Activated naive CD8-positive, alpha-beta T cell treated with anti-CD3 and anti-CD28 coated beads, Interleukin-2, amount 50 U/mL, for 24 hours (primary cell): ENCODE measurements at regions not wholly inside any gene's neighbourhood (a gene's known extent, or its start where the extent isn't known, plus 50 kb on each side); places are given as distances from the start of the nearest gene placed in this dataset.

ENCODE experiments used
- ATAC-seq: fragments of 150-1000 bp; cut with Tn5 transposase; one replicate; pipeline ENCODE4 v1.10.0; 2021
- DNase-seq: peaks from one replicate; pipeline ENCODE4 v3.0.0; 2021
- H3K27ac Mint-ChIP-seq: one replicate; pipeline ENCODE4 v1.8.0; 2021; ENCODE audit warnings: mild to moderate bottlenecking, mixed read lengths
- H3K27me3 Mint-ChIP-seq: one replicate; pipeline ENCODE4 v1.8.0; 2021; ENCODE audit warnings: mixed read lengths
- H3K36me3 Mint-ChIP-seq: one replicate; pipeline ENCODE4 v1.8.0; 2021; ENCODE audit warnings: low read depth, mixed read lengths
- H3K4me1 Mint-ChIP-seq: one replicate; pipeline ENCODE4 v1.8.0; 2021; ENCODE audit warnings: mixed read lengths
- H3K4me3 Mint-ChIP-seq: one replicate; pipeline ENCODE4 v1.8.0; 2021; ENCODE audit warnings: mild to moderate bottlenecking, moderate library complexity, mixed read lengths
- H3K9me3 Mint-ChIP-seq: one replicate; pipeline ENCODE4 v1.8.0; 2021; ENCODE audit warnings: mixed read lengths

DNA sequence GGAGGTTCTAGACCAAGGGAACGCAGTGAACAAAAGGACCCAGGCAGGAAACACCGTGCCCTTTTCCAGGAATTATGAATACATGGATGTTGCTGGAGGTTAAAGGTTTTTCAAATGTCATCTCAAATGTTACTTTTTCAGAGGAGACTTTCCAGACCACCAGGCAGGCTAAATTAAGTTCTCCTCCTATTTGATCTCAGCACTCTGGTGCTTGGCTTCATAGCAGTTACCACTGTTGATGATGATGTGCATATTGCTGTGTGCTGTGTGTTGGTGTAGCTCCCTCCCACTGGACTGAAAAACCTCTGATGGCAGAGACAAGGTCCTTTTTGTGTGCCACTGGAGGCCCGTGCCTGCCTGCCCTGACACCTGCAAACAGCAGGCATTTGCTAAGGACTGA is 137.3 kb upstream of the PTPRM start:
- DNase-seq (no peak), ATAC-seq (no peak)
- Mint-ChIP-seq H3K4me3 (no peak overlapping the region), H3K27me3 (no peaks in the 10 kb centered on the region), H3K4me1 (no peaks in the 10 kb centered on the region), H3K9me3 (peaks cover 3% of the 10 kb centered on the region), H3K27ac (no peak overlapping the region), H3K36me3 (no peaks in the 10 kb centered on the region)

DNA sequence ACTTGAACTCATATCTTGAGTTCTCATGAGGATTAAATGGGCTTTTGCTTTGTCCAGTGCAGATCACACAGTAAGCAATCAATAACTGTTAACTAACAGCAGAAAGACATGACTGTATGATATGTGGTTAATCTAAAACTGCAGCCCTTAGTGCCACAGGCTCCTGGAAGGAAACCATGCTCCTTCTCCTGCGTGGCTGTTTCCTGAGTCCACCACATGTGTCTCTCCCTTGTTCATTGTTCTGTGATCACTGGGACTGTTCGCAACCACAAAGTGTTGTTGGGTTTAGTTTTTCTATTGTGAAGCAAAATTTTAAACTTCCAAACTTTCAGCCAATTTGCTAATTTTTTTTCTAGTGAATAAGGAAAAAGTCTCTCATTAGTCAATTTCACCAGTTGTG is 130.9 kb upstream of the PTPRM start:
- no peak for ATAC-seq
- no peak for DNase-seq
- Mint-ChIP-seq H3K4me1 (no peaks in the 10 kb centered on the region), H3K4me3 (no peak overlapping the region), H3K36me3 (no peaks in the 10 kb centered on the region), H3K27me3 (no peaks in the 10 kb centered on the region), H3K27ac (no peak overlapping the region), H3K9me3 (no peaks in the 10 kb centered on the region)

DNA sequence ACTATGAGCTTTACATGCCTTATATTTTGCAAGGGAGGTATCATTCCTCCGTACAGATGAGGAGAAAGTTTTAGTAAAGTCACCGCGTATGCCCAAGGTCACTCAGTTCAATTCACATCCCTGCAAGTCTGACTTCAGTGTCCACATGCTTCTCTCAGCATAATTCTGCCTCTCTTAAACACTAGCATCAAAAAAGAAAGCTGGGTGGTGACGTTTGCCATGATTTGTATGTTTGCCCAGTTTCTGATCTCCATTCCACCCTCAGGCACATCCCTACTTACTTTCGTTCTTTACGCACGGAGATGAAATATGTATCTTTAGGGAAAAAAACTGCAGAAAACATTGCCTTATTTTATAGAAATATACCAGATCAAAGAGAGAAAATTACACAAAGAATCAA is 129.2 kb upstream of the PTPRM start:
- Mint-ChIP-seq H3K27ac (no peak overlapping the region), H3K36me3 (no peaks in the 10 kb centered on the region), H3K9me3 (no peaks in the 10 kb centered on the region), H3K27me3 (no peaks in the 10 kb centered on the region), H3K4me1 (no peaks in the 10 kb centered on the region), H3K4me3 (no peak overlapping the region)
- ATAC-seq (no peak), DNase-seq (no peak)

DNA sequence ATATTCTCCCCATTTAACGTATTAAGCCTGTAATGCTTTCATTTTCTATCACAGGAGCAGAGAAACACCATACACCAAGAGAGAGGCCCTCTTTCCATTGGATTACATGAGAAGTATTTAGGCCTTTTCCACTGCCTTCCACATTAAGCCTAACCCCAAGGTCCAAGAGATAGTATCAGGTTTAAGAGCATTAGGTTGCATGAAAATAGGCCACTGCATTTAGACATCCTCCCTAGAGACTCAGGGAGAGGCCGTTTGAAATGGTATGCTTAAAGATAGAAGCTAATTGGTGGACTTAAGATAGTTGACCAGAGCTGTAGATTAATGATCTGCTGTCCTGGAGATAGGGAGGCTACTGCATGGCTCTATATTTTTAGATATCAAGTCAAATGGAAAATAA is 128.5 kb upstream of the PTPRM start:
- Mint-ChIP-seq H3K4me1 (no peaks in the 10 kb centered on the region), H3K4me3 (no peak overlapping the region), H3K36me3 (no peaks in the 10 kb centered on the region)

DNA sequence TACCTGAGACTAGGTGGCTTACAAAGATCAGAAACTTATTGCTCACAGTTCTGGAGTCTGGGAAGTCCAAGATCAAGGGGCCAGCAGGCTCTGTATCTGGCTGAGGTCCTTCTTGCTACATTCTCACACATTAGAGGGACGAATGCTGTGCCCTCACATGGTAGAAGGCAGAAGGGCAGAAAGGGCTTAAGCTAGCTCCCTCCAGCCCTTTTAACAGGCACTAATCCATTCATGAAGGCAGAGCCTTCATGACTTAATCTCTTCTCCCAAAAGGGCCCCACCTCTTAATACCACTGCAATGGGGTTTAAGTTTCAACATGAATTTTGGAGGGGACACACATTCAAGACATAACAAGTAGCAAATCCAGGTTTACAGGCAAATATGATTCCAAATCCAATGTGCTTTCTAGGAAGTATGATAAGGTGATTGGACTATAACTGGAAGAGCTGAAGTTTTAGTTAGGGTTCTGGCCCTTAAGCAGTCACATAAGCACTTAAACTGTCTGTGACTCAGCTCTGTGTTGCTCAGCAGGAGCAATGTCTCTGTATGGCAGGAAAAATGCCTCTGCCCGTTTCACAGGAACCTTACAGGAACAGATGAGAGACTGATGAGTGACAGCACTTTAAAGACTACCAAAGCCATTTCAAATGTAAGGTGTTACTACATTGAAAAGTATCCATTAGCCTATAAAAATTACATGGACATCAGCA is 119.6 kb upstream of the PTPRM start:
- DNase-seq, result no peak
- Mint-ChIP-seq H3K4me3 (no peak overlapping the region), H3K9me3 (no peaks in the 10 kb centered on the region), H3K4me1 (no peaks in the 10 kb centered on the region), H3K27ac (no peak overlapping the region), H3K27me3 (no peaks in the 10 kb centered on the region), H3K36me3 (no peaks in the 10 kb centered on the region)
- no peak for ATAC-seq

More for the DNA sequence above, 128.5 kb upstream of the PTPRM start:
- H3K9me3 Mint-ChIP-seq, result no peaks in the 10 kb centered on the region
- DNase-seq (no peak), ATAC-seq (no peak)
- H3K27me3 Mint-ChIP-seq, result no peaks in the 10 kb centered on the region
- no peak overlapping the region for H3K27ac Mint-ChIP-seq

DNA sequence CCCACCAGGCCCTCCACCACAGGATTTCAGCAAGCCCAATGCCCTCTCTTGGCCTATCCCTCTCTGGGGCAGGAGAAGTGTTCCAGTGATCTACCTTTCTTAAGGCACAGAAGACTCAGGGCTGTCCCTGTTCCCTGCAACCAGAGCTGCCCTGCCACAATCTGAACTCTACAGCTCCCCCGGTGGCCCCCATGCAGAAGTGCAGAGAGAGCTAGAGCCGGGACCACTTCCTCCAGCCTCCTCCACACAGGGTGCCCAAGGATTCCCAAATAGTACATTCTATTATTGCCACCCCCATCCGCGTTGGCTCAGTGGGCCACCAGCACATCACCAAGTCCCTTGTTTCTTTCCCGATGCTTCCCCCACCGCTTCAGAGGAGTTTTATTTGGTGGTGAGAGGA is 114.8 kb upstream of the PTPRM start:
- Mint-ChIP-seq H3K27me3 (no peaks in the 10 kb centered on the region), H3K9me3 (no peaks in the 10 kb centered on the region), H3K27ac (no peak overlapping the region), H3K36me3 (no peaks in the 10 kb centered on the region), H3K4me1 (no peaks in the 10 kb centered on the region), H3K4me3 (no peak overlapping the region)
- ATAC-seq, result no peak
- peak; percentile 5 for DNase-seq

DNA sequence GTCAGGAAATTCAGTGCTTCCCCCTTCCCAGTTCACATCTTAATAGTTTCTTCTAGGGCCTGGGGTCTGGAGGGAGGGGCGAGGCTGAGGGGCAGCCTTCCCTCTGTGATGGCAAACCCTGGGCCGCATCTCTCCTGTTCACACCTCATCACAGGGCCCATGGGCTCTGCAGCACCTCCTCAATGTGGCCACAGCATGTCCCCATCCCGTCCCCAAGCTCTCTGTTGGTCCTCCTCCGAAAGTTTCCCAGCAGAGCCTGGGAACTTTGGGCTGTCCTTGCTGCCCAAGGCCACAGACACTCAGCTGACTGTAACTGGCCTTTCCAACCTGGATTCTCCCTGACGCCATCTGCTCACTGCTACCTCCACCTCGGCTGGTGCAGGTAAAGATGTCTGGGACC is 112.7 kb upstream of the PTPRM start:
- Mint-ChIP-seq H3K36me3 (no peaks in the 10 kb centered on the region), H3K27ac (no peak overlapping the region), H3K4me3 (no peak overlapping the region), H3K9me3 (no peaks in the 10 kb centered on the region), H3K27me3 (no peaks in the 10 kb centered on the region), H3K4me1 (no peaks in the 10 kb centered on the region)
- ATAC-seq (no peak), DNase-seq (no peak)

DNA sequence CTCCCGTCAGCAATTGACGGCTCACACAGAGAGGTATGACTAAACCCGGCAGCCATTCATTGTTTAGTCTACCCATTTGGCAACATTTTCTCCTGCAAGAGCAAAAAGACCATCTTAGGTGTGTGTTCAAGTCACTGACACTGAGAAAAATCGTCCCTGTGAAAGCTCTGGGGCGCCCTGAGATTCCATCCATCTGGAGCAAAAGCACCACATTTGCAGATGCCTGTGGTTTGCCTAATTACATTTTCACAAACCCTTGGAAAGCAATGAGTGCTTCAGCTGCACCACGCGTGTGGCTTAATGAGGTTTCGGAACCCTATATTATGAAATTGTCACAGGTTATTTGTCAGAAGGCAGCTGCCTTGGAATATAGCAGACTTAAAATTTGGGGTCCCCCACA is 110.7 kb upstream of the PTPRM start:
- ATAC-seq (no peak), DNase-seq (no peak)
- Mint-ChIP-seq H3K9me3 (no peaks in the 10 kb centered on the region), H3K36me3 (no peaks in the 10 kb centered on the region), H3K27ac (no peak overlapping the region), H3K27me3 (no peaks in the 10 kb centered on the region), H3K4me1 (no peaks in the 10 kb centered on the region), H3K4me3 (no peak overlapping the region)

DNA sequence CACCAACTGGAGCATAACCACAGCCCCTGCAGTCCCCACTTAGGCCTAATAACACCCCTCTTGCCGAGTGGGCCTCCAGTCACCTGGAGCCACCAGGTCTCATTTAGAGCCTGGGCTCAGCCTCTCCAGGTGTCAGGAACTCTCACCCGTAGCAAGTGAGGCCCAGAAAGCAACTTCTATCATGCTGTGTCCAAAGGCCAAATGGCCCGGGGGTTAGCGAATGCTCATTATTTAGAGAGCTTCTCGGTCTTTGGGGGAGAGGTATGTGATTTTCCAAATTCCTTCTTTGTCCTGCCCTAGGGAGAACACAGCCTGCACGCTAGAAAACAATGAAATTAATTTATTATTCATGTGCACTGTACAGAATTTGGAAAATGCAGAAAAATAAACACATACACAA is 109.9 kb upstream of the PTPRM start:
- no peak for ATAC-seq
- no peaks in the 10 kb centered on the region for H3K4me1 Mint-ChIP-seq

DNA sequence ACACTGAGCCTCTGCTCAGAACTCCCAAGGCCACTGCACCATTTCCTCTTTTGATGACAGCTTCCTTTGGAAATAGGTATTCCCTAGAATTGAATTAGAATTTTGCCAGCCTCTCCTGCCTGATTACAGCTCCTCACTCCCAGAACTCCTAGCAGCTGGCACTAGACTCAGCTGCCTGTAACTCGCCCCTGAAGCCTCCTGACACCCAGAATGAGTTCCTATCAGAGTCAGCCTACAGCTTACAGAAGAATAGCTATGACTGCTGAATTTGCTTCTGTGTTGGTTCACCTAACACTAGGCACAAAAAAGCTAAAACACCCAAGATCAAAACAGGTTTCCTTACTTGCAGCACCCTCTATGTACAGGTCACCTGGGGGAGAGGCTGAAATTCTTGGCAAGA is 108.2 kb upstream of the PTPRM start:
- Mint-ChIP-seq H3K4me1 (no peaks in the 10 kb centered on the region), H3K27ac (no peak overlapping the region), H3K27me3 (no peaks in the 10 kb centered on the region), H3K4me3 (no peak overlapping the region), H3K36me3 (no peaks in the 10 kb centered on the region), H3K9me3 (no peaks in the 10 kb centered on the region)
- no peak for ATAC-seq
- DNase-seq, result no peak

More for the DNA sequence above, 109.9 kb upstream of the PTPRM start:
- Mint-ChIP-seq H3K4me3 (no peak overlapping the region), H3K27me3 (no peaks in the 10 kb centered on the region), H3K27ac (no peak overlapping the region), H3K9me3 (no peaks in the 10 kb centered on the region), H3K36me3 (no peaks in the 10 kb centered on the region)
- DNase-seq, result no peak

DNA sequence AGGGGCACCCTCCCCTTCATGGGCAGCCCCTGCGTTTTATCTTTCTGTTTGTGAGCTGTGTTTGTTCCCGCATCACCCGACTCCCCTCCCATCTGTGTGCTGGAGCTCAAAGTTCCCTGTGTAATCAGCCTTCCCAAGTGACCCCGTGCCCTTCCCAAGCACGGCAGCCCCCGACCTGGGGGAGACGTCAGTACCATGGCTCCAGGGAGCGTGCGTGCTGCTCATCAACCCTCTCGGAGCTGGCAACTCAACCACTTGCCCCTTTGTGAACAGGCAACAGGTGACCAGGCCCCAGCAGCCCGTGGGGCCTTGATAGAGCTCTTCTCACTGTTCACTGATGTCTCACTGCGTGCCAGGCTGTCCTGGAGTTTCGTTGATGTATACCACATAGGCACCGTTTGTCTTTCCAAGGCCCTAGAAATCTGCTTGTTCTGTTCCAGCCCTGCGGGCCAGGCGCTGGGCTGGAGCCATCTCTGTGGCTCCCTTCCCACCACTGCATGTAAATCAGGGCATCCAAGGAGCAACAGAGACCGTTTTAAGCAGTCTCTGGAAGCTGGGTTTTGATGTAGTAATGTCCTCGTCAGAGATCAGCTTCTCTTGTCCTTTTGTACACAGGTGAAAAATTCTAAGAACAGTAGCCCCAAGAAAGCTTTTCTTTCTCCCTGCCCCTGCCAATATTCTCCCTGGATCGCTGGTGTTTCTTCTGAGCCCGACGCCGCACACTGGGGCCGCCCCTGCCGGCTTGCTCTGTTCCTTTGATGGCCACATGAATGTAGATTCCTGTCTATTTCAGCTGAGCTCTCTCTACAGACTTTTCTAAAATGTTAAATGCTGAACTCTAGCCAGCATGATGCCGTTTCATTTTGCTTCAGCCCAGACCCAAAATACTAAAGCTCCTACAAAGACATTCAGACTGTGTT is 107.0 kb upstream of the PTPRM start:
- Mint-ChIP-seq H3K4me3 (no peak overlapping the region), H3K27ac (no peak overlapping the region), H3K36me3 (no peaks in the 10 kb centered on the region), H3K9me3 (no peaks in the 10 kb centered on the region), H3K27me3 (no peaks in the 10 kb centered on the region), H3K4me1 (no peaks in the 10 kb centered on the region)
- no peak for ATAC-seq
- no peak for DNase-seq

DNA sequence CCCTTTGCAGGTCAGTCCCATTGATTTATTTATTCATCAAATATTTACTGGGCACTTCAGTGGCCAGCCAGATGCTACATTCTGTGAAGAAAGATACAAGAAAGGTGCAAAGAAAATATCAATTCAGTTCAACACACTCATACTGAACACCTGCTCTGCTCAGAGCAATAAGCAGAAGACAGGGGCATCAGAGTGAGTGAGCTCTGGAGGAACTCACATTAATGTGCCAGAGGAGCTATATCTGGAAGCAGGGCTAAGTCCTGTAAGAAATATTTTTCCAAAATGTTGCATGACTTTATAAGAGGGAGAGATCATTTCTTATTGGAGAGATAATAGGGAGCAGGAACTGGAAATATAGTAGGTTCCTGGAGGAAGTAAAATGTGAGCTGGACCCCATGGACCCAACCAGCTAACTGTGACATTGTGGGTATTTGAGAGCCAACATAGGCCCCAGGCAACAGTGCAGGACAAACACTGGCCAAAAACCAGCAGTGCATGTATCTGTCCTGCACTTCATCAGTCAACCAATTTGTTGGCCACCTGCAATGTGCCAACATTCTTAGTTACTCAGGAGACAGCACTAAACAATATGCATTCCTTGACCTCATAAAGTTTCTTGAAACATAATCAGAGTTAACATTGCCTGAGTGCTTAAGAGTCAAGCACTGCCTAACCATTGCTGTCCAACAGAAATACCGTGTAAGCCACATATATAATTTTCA is 102.7 kb upstream of the PTPRM start:
- ATAC-seq, result no peak
- no peaks in the 10 kb centered on the region for H3K27me3 Mint-ChIP-seq
- H3K27ac Mint-ChIP-seq, result no peak overlapping the region

DNA sequence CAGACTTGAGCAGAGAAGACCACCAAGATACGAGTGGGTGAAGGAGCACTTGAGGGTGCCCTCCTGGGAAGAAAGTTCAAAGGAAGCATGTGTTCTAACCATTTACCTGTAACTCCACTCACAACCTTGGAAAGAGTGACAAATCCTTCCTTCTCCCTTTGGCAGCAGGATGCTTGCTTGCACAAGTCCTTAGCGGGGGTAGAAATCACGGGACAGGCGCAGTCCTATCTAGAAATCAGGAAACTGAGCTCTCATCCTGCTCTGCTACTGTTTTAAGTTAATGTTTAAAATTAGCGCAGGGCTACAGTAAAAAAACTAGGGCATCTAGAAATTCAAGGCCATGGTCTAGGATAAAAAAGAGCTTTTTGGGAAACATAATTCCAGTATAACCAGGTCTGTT is 100.9 kb upstream of the PTPRM start:
- no peak for DNase-seq
- Mint-ChIP-seq H3K4me1 (no peaks in the 10 kb centered on the region), H3K36me3 (no peaks in the 10 kb centered on the region), H3K4me3 (no peak overlapping the region), H3K27ac (no peak overlapping the region), H3K9me3 (no peaks in the 10 kb centered on the region), H3K27me3 (no peaks in the 10 kb centered on the region)
- no peak for ATAC-seq

More for the DNA sequence above, 102.7 kb upstream of the PTPRM start:
- H3K9me3 Mint-ChIP-seq, result no peaks in the 10 kb centered on the region
- no peak for DNase-seq
- no peak overlapping the region for H3K4me3 Mint-ChIP-seq
- no peaks in the 10 kb centered on the region for H3K36me3 Mint-ChIP-seq
- H3K4me1 Mint-ChIP-seq, result no peaks in the 10 kb centered on the region

DNA sequence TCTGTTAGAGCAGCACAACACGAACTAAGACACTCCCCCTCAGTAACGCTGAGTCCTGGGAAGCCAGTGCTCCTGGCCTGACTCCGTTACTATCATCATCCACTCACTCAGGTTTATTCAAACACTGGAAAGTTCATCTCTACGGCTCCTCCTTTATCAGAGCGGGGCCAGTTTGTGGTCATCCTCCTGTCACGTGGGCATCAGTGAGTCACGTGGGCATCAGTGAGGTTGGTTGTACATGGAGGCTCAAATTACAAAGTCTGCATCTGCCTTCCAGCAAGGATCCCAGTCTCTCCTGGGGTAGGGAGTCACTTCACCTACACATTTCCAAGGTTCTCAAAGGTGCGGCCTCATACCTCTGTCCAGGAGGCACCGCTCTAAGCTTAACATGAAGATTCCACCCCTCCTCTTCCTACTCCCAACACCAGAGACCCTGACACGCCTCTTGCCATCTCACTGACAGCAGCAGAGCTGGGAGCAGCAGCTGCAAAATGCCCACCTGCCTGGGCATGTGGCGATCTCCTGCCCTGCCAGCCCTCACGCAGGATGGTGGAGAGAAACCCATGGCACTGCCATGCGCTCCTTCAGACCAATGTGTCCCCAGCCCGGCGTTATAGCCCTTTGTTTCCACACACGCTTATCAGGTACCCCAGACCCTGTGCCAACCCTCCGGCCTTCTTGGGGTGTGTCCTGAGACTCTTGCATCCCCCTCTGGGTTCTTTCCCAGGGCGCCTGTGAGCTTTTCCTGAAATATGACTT is 99.2 kb upstream of the PTPRM start:
- no peak for ATAC-seq
- Mint-ChIP-seq H3K27me3 (no peaks in the 10 kb centered on the region), H3K4me3 (no peak overlapping the region), H3K27ac (no peak overlapping the region), H3K9me3 (no peaks in the 10 kb centered on the region), H3K4me1 (no peaks in the 10 kb centered on the region), H3K36me3 (no peaks in the 10 kb centered on the region)
- no peak for DNase-seq
